ENCODE measurements at regions not wholly inside any gene's neighbourhood (a gene's known extent, or its start where the extent isn't known, plus 50 kb on each side); places are given as distances from the start of the nearest gene placed in this dataset.

DNA sequence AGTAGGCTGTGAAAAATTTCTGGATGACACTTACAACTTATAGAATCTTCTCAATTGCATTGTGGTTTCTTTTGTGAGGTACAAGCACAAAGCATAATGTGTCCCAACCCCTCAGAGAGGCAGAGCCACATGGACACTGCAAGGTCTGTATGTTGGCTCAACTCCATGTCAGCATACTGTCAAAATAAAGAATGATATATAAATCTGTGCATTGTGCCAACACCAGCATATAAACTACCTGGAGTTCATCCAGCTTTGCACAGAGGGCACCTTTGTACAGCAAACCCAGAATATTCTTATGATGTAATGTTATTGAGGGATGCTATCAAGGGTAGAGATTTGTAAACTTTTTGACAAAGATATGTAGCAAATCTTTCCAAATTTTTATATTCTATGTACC lies 1065.8 kb upstream of the MIR17HG start:
- no peak overlapping the region for H3K4me2 ChIP-seq (ENCODE audit: low read length)
- no peaks in the 10 kb centered on the region for H3K36me3 ChIP-seq (ENCODE audit: control insufficient read depth, insufficient read depth, low read length)
- H3K9ac ChIP-seq: no peak overlapping the region
- H3K9me3 ChIP-seq (ENCODE audit: control insufficient read depth, low read length): no peaks in the 10 kb centered on the region
- no peaks in the 10 kb centered on the region for H3K4me1 ChIP-seq
- no peak overlapping the region for H3K27ac ChIP-seq
- no peaks in the 10 kb centered on the region for H3K27me3 ChIP-seq (ENCODE audit: control insufficient read depth, insufficient read depth, low read length)
- H2AFZ ChIP-seq: no peak overlapping the region
- TF ChIP-seq, protein P1, sequence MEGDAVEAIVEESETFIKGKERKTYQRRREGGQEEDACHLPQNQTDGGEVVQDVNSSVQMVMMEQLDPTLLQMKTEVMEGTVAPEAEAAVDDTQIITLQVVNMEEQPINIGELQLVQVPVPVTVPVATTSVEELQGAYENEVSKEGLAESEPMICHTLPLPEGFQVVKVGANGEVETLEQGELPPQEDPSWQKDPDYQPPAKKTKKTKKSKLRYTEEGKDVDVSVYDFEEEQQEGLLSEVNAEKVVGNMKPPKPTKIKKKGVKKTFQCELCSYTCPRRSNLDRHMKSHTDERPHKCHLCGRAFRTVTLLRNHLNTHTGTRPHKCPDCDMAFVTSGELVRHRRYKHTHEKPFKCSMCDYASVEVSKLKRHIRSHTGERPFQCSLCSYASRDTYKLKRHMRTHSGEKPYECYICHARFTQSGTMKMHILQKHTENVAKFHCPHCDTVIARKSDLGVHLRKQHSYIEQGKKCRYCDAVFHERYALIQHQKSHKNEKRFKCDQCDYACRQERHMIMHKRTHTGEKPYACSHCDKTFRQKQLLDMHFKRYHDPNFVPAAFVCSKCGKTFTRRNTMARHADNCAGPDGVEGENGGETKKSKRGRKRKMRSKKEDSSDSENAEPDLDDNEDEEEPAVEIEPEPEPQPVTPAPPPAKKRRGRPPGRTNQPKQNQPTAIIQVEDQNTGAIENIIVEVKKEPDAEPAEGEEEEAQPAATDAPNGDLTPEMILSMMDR (IDR thresholded peaks at IDR 0.05): no peak
- no peaks in the 10 kb centered on the region for H3K79me2 ChIP-seq
- no peak overlapping the region for H3K4me3 ChIP-seq (ENCODE audit: low read depth, low read length)

DNA sequence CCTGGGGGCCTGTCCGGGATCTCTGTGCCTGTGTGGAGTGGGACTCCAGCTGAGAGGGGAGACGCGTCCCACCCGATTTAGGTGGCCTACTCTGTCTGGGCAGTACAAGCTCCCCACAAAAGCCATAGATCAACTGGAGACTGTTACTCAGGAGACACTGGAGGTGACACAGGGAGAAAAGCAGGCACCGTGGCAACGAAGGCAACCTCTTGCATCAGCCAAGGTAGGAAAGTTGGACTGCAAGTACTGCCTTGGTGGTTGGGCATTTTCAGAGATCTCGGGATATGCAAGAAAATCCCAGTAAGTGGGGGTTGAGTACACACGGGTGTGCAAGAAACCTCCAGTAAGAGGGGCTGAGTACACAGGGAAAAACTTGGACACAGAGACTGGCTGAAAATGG lies 1060.0 kb upstream of the MIR17HG start:
- H2AFZ ChIP-seq: no peak overlapping the region
- no peak overlapping the region for H3K4me3 ChIP-seq (ENCODE audit: low read depth, low read length)
- H3K9me3 ChIP-seq (ENCODE audit: control insufficient read depth, low read length): no peaks in the 10 kb centered on the region
- no peaks in the 10 kb centered on the region for H3K79me2 ChIP-seq
- no peaks in the 10 kb centered on the region for H3K4me1 ChIP-seq
- H3K4me2 ChIP-seq (ENCODE audit: low read length): no peak overlapping the region
- TF ChIP-seq, protein P1 (IDR thresholded peaks at IDR 0.05): no peak
- H3K27me3 ChIP-seq (ENCODE audit: control insufficient read depth, insufficient read depth, low read length): no peaks in the 10 kb centered on the region
- H3K9ac ChIP-seq: no peak overlapping the region
- H3K36me3 ChIP-seq (ENCODE audit: control insufficient read depth, insufficient read depth, low read length): no peaks in the 10 kb centered on the region
- H3K27ac ChIP-seq: no peak overlapping the region

DNA sequence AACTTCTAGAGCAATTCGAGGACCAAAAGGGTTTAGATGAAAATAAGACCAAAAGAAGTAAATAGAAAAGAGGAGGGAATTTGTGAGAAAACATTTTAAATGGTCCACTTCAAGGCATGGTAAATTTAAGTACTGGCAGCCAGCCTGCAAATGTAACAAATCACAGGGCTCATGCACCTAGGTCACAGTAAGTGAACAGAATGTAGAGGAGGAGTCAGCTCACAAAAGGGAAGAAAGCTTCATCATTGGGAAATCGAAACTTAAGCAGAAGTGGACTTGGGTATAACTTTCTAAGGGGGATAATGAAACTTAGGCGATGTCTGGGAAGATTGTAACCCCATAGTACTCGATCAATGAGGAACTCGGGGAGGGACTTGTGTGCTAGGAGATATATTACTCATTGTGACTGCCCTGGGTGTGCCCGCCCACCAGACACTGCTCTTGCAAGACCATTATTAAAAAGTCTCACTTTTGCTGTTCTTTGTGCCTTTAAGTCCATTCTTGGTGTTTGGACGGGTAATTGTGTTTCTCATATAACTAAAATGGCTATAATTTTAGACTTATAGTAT lies 1053.6 kb upstream of the MIR17HG start:
- Histone ChIP-seq H3K4me2 (ENCODE audit: low read length) (no peak overlapping the region), H3K79me2 (no peaks in the 10 kb centered on the region), H3K4me3 (ENCODE audit: low read depth, low read length) (no peak overlapping the region), H3K36me3 (ENCODE audit: control insufficient read depth, insufficient read depth, low read length) (no peaks in the 10 kb centered on the region), H3K9ac (no peak overlapping the region), H3K27me3 (ENCODE audit: control insufficient read depth, insufficient read depth, low read length) (no peaks in the 10 kb centered on the region), H3K27ac (no peak overlapping the region), H2AFZ (no peak overlapping the region), H3K9me3 (ENCODE audit: control insufficient read depth, low read length) (no peaks in the 10 kb centered on the region), H3K4me1 (no peaks in the 10 kb centered on the region)
- TF ChIP-seq, protein P1 (IDR thresholded peaks at IDR 0.05): no peak

DNA sequence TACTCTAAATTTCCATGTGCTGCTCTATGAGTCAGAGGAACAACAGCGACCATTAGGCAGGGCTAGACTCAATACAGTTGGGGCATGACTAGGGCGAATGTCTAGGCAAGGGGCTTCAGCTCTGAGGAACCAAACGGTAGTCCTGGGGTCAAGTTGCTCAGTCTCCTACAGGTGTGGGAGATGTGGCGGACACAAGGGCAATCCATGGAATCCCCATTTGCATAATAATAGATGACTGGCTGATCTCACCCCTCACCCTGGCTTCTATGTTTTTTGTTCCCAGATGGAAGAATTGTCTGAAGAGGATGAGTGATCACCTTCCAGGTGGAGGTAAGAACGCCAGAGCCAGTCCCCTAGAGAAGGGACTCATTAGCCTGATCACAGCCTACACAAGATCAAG lies 1048.2 kb upstream of the MIR17HG start:
- H3K9ac ChIP-seq: no peak overlapping the region
- H3K27ac ChIP-seq: no peak overlapping the region
- no peaks in the 10 kb centered on the region for H3K27me3 ChIP-seq (ENCODE audit: control insufficient read depth, insufficient read depth, low read length)
- H3K4me1 ChIP-seq: no peaks in the 10 kb centered on the region
- H2AFZ ChIP-seq: no peak overlapping the region
- no peaks in the 10 kb centered on the region for H3K36me3 ChIP-seq (ENCODE audit: control insufficient read depth, insufficient read depth, low read length)
- no peak overlapping the region for H3K4me2 ChIP-seq (ENCODE audit: low read length)
- TF ChIP-seq, protein P1 (IDR thresholded peaks at IDR 0.05): no peak
- no peak overlapping the region for H3K4me3 ChIP-seq (ENCODE audit: low read depth, low read length)
- no peaks in the 10 kb centered on the region for H3K79me2 ChIP-seq
- no peaks in the 10 kb centered on the region for H3K9me3 ChIP-seq (ENCODE audit: control insufficient read depth, low read length)

DNA sequence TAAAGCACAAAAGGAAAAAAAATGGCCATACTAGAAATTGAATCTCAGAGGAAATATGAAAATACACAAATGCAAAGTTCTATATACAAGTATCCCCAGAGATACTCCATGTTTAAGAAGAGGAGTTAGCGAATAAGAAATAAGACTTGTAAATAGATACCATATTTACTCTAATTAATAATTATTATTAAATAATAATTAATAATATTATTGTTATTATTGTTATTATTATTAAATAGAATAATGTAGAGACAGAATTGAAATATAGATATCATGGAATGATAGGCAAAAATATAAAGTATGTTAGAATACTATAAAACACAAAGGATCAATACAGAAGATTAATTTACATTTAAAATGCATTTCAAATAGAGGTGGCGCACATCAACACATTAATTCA lies 1047.5 kb upstream of the MIR17HG start:
- Histone ChIP-seq H3K27ac (no peak overlapping the region), H3K9ac (no peak overlapping the region)
- TF ChIP-seq, protein P1 (IDR thresholded peaks at IDR 0.05): no peak

More for the DNA sequence above, 1047.5 kb upstream of the MIR17HG start:
- Histone ChIP-seq H3K36me3 (ENCODE audit: control insufficient read depth, insufficient read depth, low read length) (no peaks in the 10 kb centered on the region), H3K4me2 (ENCODE audit: low read length) (no peak overlapping the region), H3K4me1 (no peaks in the 10 kb centered on the region), H3K4me3 (ENCODE audit: low read depth, low read length) (no peak overlapping the region), H3K9me3 (ENCODE audit: control insufficient read depth, low read length) (no peaks in the 10 kb centered on the region), H3K79me2 (no peaks in the 10 kb centered on the region), H2AFZ (no peak overlapping the region), H3K27me3 (ENCODE audit: control insufficient read depth, insufficient read depth, low read length) (no peaks in the 10 kb centered on the region)

All from parathyroid adenoma (tissue), 2 donors.